Neuronal stem cell (in vitro differentiated cells): ENCODE measurements at regions not wholly inside any gene's neighbourhood (a gene's known extent, or its start where the extent isn't known, plus 50 kb on each side); places are given as distances from the start of the nearest gene placed in this dataset.
"Not testable (repeated sequence)": the region's sequence is repeated elsewhere in the genome, so short reads cannot be mapped to it uniquely, and the experiment has no call there.

Experiments
- DNase-seq: peaks from one replicate; pipeline ENCODE4 v3.0.0-alpha.2; 2013; ENCODE audit warnings: low spot score
- H2AFZ ChIP-seq: one replicate; pipeline ENCODE4 v1.6.1; 2013; ENCODE audit warnings: mild to moderate bottlenecking, low read length, inconsistent platforms
- H2AK5ac ChIP-seq: 2 replicates; pipeline ENCODE4 v1.6.1; 2013; ENCODE audit warnings: low read depth, mild to moderate bottlenecking, inconsistent platforms, low read length, moderate library complexity, mixed read lengths
- H2BK120ac ChIP-seq: 2 replicates; pipeline ENCODE4 v1.6.1; 2013; ENCODE audit warnings: low read depth, mild to moderate bottlenecking, inconsistent platforms, low read length, moderate library complexity, mixed read lengths
- H2BK12ac ChIP-seq: one replicate; pipeline ENCODE4 v1.6.1; 2013; ENCODE audit warnings: low read length, inconsistent platforms
- H2BK15ac ChIP-seq: 2 replicates; pipeline ENCODE4 v1.6.1; 2013; ENCODE audit warnings: mild to moderate bottlenecking, low read length, inconsistent platforms, mixed read lengths
- H2BK5ac ChIP-seq: one replicate; pipeline ENCODE4 v1.6.1; 2013; ENCODE audit warnings: inconsistent platforms, mild to moderate bottlenecking, low read length, moderate library complexity
- H3K14ac ChIP-seq: one replicate; pipeline ENCODE4 v1.6.1; 2013; ENCODE audit warnings: low read length, inconsistent platforms
- H3K18ac ChIP-seq: 2 replicates; pipeline ENCODE4 v1.6.1; 2013; ENCODE audit warnings: low read length, inconsistent platforms
- H3K23ac ChIP-seq: 2 replicates; pipeline ENCODE4 v1.6.1; 2013; ENCODE audit warnings: low read depth, mild to moderate bottlenecking, mixed read lengths, low read length, inconsistent platforms; ENCODE audit not compliant: poor library complexity
- H3K27ac ChIP-seq: replicated peaks from 3 replicates; pipeline ENCODE4 v1.5.1; 2013; ENCODE audit warnings: low read length, inconsistent platforms
- H3K27me3 ChIP-seq, 3 experiments: 2 replicates each; pipeline ENCODE4 v1.6.1; 2013; ENCODE audit warnings: low read length in 3 of 3, mild to moderate bottlenecking in 2 of 3, inconsistent platforms in 1 of 3, low read depth in 1 of 3, mixed read lengths in 1 of 3, moderate library complexity in 1 of 3; ENCODE audit not compliant: control insufficient read depth in 3 of 3, insufficient read depth in 3 of 3
- H3K36me3 ChIP-seq, 2 donors: replicated peaks in 1 of 2; 2 replicates each; pipeline ENCODE4 v1.6.1; 2013; ENCODE audit warnings: low read length in 2 of 2; ENCODE audit not compliant: control insufficient read depth in 2 of 2, insufficient read depth in 2 of 2
- H3K4ac ChIP-seq: 2 replicates; pipeline ENCODE4 v1.6.1; 2013; ENCODE audit warnings: inconsistent platforms, mild to moderate bottlenecking, low read length, moderate library complexity
- H3K4me1 ChIP-seq, 2 donors: 1 replicate in 1 of 2; 2 replicates in 1 of 2; pipeline ENCODE4 v1.6.1; 2013; ENCODE audit warnings: low read length in 2 of 2, low read depth in 1 of 2; ENCODE audit not compliant: control insufficient read depth in 2 of 2, insufficient read depth in 1 of 2
- H3K4me2 ChIP-seq: one replicate; pipeline ENCODE4 v1.6.1; 2013; ENCODE audit warnings: mild to moderate bottlenecking, low read length, inconsistent platforms; ENCODE audit not compliant: insufficient read depth, poor library complexity, severe bottlenecking
- H3K4me3 ChIP-seq, 2 donors: 2 replicates each; pipeline ENCODE4 v1.5.1; 2013; ENCODE audit warnings: low read length in 2 of 2, mild to moderate bottlenecking in 2 of 2, inconsistent platforms in 1 of 2, moderate library complexity in 1 of 2
- H3K79me1 ChIP-seq: one replicate; pipeline ENCODE4 v1.6.1; 2013; ENCODE audit warnings: low read depth, mild to moderate bottlenecking, inconsistent platforms, low read length, moderate library complexity
- H3K9ac ChIP-seq: one replicate; pipeline ENCODE4 v1.6.1; 2013; ENCODE audit warnings: mild to moderate bottlenecking, low read depth, low read length, inconsistent platforms; ENCODE audit not compliant: poor library complexity
- H3K9me3 ChIP-seq, 2 donors: replicated peaks in 1 of 2; 2 replicates each; pipeline versions ENCODE3 to v1.6.1; 2013; ENCODE audit warnings: low read length in 2 of 2, mild to moderate bottlenecking in 2 of 2, inconsistent platforms in 1 of 2, low read depth in 1 of 2, mixed read lengths in 1 of 2, moderate library complexity in 1 of 2; ENCODE audit not compliant: control insufficient read depth in 2 of 2, insufficient read depth in 1 of 2
- H4K8ac ChIP-seq: one replicate; pipeline ENCODE4 v1.6.1; 2013; ENCODE audit warnings: low read depth, mild to moderate bottlenecking, inconsistent platforms, low read length, moderate library complexity
- H4K91ac ChIP-seq: one replicate; pipeline ENCODE4 v1.6.1; 2013; ENCODE audit warnings: low read length, low read depth, mild to moderate bottlenecking, inconsistent platforms; ENCODE audit not compliant: poor library complexity
- WGBS, 2 donors: extraction: QIAGEN DNeasy Blood & Tissue Kit; methylation state at CpG; one replicate each; pipeline ENCODE4 v1.1.7; 2013; ENCODE audit warnings: missing lambda C conversion rate in 2 of 2, mixed read lengths in 1 of 2; ENCODE audit not compliant: insufficient read length in 2 of 2, insufficient replicate concordance in 1 of 2; ENCODE audit errors: extremely low coverage in 2 of 2; 5-methylcytosine and 5-hydroxymethylcytosine counted together

GRCh38 chr4:126658411-126658810 lies 974.3 kb upstream of the INTU start:
- no peak overlapping the region for H2AK5ac ChIP-seq
- H3K14ac ChIP-seq, result no peak overlapping the region
- no peak overlapping the region for H2BK15ac ChIP-seq
- H2BK12ac ChIP-seq, result no peak overlapping the region
- no peak overlapping the region for H3K4ac ChIP-seq
- H3K4me3 ChIP-seq, result no peak overlapping the region
- H3K36me3 ChIP-seq, result no peaks in the 10 kb centered on the region
- no peak overlapping the region for H4K91ac ChIP-seq
- H3K18ac ChIP-seq, result no peak overlapping the region
- H2BK5ac ChIP-seq, result no peak overlapping the region
- DNase-seq, result no peak
- H3K27ac ChIP-seq, result no peak overlapping the region
- H3K27me3 ChIP-seq, result no peaks in the 10 kb centered on the region
- peaks cover 0 to 2% of the 10 kb centered on the region in 2 donors for H3K4me1 ChIP-seq
- no CpG with 5 or more reads among the region's 1 CpG for WGBS, 2 donors
- H3K79me1 ChIP-seq, result no peaks in the 10 kb centered on the region
- H3K9ac ChIP-seq, result no peak overlapping the region
- no peaks in the 10 kb centered on the region for H3K9me3 ChIP-seq
- H3K23ac ChIP-seq, result no peak overlapping the region
- no peak overlapping the region for H3K4me2 ChIP-seq
- peak overlapping the region; percentile 39 for H2AFZ ChIP-seq
- H4K8ac ChIP-seq, result no peak overlapping the region
- H2BK120ac ChIP-seq, result no peak overlapping the region

GRCh38 chr4:126661194-126661593 lies 971.6 kb upstream of the INTU start:
- no peaks in the 10 kb centered on the region for H3K79me1 ChIP-seq
- no peak overlapping the region for H2BK12ac ChIP-seq
- H4K91ac ChIP-seq, result no peak overlapping the region
- H2BK15ac ChIP-seq, result no peak overlapping the region
- H3K18ac ChIP-seq, result no peak overlapping the region
- H3K4me3 ChIP-seq, result no peak overlapping the region
- no peak overlapping the region for H3K4me2 ChIP-seq
- DNase-seq, result no peak
- no peak overlapping the region for H3K27ac ChIP-seq
- no peak overlapping the region for H3K14ac ChIP-seq
- no peaks in the 10 kb centered on the region for H3K27me3 ChIP-seq
- H2BK5ac ChIP-seq, result no peak overlapping the region
- H3K4me1 ChIP-seq, result peaks cover 0 to 2% of the 10 kb centered on the region in 2 donors
- no peak overlapping the region for H3K4ac ChIP-seq
- H2AK5ac ChIP-seq, result no peak overlapping the region
- H2AFZ ChIP-seq, result no peak overlapping the region
- H4K8ac ChIP-seq, result no peak overlapping the region
- H3K23ac ChIP-seq, result no peak overlapping the region
- no peaks in the 10 kb centered on the region for H3K9me3 ChIP-seq
- H3K36me3 ChIP-seq, result no peaks in the 10 kb centered on the region
- H2BK120ac ChIP-seq, result no peak overlapping the region
- no peak overlapping the region for H3K9ac ChIP-seq

DNA sequence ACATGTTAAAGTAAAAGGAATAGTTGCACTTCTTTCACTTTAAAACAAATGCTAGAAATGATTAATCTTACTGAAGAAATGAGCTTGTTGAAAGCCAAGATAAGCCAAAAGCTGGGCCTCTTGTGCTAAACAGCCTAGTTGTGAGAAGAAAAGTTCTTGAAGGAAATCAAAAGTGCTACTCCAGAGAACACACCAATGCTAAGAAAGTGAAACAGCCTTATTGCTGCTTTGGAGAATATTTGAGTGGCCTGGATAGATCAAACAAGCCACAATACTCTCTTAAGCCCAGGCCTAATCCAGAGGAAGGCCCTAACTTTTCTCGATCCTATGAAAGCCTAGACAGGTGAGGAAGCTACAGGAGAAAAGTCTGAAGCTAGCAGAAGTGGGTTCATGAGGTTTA lies 967.9 kb upstream of the INTU start:
- no peak overlapping the region for H3K4me2 ChIP-seq
- H3K27me3 ChIP-seq, result no peaks in the 10 kb centered on the region
- no CpG with 5 or more reads among the region's 1 CpG for WGBS, 2 donors
- no peak overlapping the region for H2BK12ac ChIP-seq
- DNase-seq, result no peak
- H2AK5ac ChIP-seq, result no peak overlapping the region
- no peak overlapping the region for H2BK15ac ChIP-seq
- H3K23ac ChIP-seq, result no peak overlapping the region
- H4K8ac ChIP-seq, result no peak overlapping the region
- no peaks in the 10 kb centered on the region for H3K79me1 ChIP-seq
- no peak overlapping the region for H3K9ac ChIP-seq
- H3K4ac ChIP-seq, result no peak overlapping the region
- no peaks in the 10 kb centered on the region for H3K36me3 ChIP-seq
- H3K27ac ChIP-seq, result no peak overlapping the region
- no peak overlapping the region for H2BK120ac ChIP-seq
- no peaks in the 10 kb centered on the region for H3K9me3 ChIP-seq
- H3K4me3 ChIP-seq, result no peak overlapping the region
- no peak overlapping the region for H2AFZ ChIP-seq
- H3K14ac ChIP-seq, result no peak overlapping the region
- no peak overlapping the region for H3K18ac ChIP-seq
- H3K4me1 ChIP-seq, result peaks cover 0 to 2% of the 10 kb centered on the region in 2 donors
- no peak overlapping the region for H2BK5ac ChIP-seq
- no peak overlapping the region for H4K91ac ChIP-seq

- not testable (repeated sequence) for H3K9me3 ChIP-seq, H3K4me3 ChIP-seq, H3K27me3 ChIP-seq, DNase-seq, H2BK120ac ChIP-seq, H3K27ac ChIP-seq, H2BK12ac ChIP-seq, H3K23ac ChIP-seq, H4K91ac ChIP-seq, H3K79me1 ChIP-seq, H3K9ac ChIP-seq, H3K4ac ChIP-seq, H3K4me2 ChIP-seq, H3K14ac ChIP-seq, H3K4me1 ChIP-seq, H2AK5ac ChIP-seq, H4K8ac ChIP-seq, H2BK15ac ChIP-seq, H2BK5ac ChIP-seq, H2AFZ ChIP-seq, H3K18ac ChIP-seq, H3K36me3 ChIP-seq
- WGBS, 2 donors, result no CpG with 5 or more reads among the region's 5 CpGs
Measured at GRCh38 chr4:126670038-126670437, 962.7 kb upstream of the INTU start.
